Amygdala (tissue), 56 donors: ENCODE measurements at regions not wholly inside any gene's neighbourhood (a gene's known extent, or its start where the extent isn't known, plus 50 kb on each side); places are given as distances from the start of the nearest gene placed in this dataset.
A peak's percentile ranks its signal among the peaks of the same experiment; 100 is the strongest.
"Not testable (repeated sequence)": the region's sequence is repeated elsewhere in the genome, so short reads cannot be mapped to it uniquely, and the experiment has no call there.

Experiments
- DNase-seq, 56 donors: peaks; one replicate each; lab custom pipeline; 2025; lab: John Stamatoyannopoulos, UW

DNA sequence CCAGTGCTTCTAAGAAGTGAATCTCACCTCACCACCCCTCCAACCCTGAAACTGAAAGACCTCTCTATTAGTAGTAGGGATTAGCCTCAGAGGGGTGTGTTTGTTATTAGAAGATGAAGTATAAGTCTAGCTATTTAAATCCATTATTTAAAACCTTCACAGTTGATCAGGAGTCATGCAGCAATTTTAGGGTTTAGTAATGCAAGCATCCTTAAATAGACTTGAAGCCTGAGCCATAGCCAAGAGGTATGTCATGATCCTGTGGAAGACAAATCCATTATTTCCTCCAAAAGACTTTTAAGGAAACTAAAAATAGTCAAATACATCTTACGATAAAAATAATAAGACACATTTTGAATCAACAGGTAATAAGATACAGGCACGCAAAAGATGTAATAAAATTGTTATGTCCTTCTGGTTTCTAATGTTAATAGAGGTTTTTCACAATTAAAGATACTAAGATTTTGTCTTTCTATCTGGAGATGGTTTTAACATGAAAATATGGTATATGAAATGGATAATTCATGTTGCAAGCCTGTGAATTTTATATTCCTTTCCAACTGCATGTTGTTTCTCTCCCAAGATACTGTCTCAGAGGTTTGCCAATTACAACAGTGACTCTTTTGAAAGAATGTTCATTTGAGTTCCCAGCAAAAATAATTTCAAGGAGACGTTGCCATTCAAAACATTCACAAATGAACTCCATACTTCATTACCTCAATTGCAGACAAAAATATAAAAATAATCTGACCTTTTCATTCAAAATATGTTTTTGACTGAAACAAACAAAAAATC is 68.0 kb downstream of the LUZP4 start:
- DNase-seq = no peak

DNA sequence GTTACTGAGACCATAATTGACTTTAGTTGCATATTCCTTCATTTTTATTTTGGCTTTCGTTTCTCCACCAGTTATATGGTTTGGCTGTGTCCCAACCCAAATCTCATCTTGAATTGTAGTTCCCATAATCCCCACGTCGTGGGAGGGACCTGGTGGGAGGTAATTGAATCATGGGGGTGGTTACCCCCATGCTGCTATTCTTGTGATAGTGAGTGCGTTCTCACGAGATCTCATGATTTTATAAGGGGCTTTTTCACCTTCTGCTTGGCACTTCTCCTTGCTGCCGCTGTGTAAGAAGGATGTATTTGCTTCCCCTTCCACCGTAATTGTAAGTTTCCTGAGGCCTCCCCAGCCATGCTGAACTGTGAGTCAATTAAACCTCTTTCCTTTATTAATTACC is 70.0 kb downstream of the LUZP4 start:
- not testable (repeated sequence) for DNase-seq

DNA sequence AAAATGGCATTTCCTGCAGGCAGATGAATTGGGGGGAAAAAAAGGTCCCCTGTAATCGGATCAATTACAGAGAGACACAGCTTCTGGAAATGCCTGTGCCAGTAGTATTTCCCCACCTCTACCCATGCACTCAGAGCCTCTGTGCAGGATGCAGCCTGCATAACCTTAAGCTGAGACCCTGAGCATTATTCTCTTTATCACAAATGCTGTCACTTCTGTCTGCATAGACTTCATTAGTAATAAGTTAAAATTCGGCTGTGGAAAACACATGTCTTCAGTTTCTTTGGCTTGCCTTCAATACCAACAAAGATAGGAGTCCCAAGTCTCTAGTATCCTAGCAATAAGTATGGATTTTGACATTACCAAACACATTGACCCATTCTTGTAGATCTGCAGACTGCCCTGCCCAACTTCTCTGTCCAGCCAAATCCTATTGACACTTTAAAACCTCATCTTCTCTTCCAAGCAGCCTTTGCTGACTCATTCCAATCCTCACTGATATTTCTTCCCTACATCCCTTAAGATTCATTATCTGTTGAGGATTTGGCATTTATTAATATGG is 70.8 kb downstream of the LUZP4 start:
- no peak for DNase-seq

DNA sequence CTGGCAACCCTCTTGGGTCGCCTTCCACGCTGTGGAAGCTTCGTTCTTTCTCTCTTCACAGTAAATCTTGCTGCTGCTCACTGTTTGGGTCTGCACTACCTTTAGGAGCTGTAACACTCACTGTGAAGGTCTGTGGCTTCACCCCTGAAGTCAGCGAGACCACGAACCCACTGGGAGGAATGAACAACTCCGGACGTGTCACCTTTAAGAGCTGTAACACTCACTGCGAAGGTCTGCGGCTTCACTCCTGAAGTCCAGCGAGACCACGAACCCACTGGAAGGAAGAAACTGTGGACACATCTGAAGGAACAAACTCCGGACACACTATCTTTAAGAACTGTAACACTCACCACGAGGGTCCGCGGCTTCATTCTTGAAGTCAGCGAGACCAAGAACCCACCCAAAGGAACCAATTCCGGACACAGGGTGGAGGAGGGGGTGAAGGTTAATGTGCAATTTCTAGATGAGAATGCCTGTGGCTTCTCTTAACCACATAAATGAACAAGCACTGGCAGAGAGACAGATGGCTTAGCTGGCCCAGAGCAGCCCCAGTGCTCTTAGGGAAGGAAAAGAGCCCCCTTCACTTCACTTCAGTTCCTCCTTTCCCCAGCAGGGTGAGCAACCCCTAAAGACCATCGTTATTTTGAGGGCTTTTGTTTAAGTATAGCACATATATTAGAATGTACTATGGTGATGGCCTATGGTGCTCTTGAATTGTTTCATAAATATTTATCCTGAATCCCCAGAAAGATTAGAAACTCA is 73.0 kb downstream of the LUZP4 start:
- DNase-seq = no peak

DNA sequence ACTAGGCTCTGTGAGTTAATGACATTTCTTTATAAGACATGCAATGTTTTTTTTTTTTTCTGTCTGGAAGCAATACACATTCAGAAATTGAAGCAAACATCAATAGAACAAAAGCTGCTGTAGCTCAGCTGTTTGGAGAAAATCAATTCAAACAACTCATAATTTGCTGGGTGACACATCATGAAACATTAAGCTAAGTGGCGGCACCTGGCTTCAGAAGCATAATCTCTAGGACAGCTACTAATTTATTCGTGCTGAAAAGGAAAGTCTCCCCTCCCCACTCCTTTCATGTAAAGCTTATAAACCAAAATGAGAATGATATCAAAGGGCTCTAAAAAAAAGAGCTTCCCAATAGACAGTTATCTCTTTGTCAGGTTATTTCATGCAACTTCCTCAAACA is 73.9 kb downstream of the LUZP4 start:
- DNase-seq = no peak

DNA sequence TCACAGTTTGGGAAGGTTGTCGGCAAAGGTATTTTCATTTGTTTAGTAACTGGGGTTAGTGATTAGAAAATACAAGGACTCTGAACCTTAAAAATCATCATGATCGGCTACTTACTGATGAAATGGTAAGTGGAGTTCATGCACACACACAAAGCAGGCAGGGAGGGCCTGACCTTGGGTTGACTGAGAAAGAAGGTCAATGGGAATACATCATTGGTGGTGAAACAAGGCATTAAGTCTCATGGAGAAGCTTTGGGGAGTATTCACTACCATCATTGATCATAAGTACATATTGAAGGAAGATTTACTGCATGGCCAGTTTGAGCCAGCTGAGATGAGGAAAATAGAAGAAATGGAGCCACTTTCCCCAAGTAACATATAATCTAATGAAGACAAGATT is 74.4 kb downstream of the LUZP4 start:
- no peak for DNase-seq

DNA sequence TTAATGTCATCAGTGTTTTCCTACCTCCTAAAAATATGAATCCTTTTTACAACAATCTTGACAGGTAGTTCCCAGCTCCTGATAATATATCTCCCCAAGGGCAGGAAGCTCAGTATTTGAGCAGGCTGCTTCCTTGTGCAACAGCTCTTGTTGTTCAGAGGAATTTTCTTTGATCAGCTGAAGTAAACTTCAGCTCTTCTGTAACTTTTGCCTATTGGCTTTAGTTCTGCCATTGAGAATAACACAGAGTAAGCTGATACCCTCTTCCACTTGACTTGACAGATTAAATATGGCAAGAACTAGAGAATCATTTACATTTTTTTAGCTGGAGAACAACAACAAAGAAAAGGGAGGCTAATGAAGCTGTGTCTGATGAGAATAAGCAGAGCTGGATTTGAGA is 75.2 kb downstream of the LUZP4 start:
- no peak for DNase-seq

DNA sequence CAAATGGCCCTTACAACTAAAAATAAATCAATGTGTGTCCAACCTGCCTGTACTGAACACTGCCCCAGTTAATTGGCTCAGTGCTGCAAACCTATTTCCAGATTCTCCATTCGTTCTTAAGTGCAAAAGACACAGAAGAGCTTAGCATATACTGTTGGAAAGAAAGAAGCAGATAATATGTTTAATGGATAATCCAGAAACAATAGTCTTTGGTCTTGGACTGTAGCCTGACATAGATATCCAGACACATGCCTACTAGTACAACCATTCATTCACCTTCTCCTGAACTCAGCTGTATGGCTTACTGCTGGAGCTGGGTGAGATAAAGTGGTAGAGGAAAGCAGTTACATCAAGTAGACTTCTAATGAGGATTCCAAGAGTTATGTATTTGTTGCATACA is 77.0 kb downstream of the LUZP4 start:
- DNase-seq = no peak

DNA sequence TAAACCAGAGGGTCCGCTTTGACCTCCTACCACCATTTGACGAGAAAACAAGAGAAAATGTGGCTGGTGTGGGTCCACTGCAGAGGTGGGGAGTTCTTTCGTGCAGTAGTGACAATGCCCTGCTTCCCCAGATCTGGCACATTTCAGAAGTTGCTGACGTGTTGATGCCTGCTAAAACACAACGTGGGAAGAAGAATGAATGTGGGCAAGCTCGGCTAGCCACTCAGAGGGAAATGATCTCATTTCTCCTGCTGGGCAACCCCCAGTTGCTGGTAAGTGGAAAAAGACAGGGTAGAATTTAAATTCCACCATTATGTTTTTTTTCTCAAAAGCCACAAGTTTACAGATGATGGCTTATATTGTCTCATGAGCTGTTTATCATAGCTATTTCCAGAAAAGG is 77.9 kb downstream of the LUZP4 start:
- peak in 19 of 56 donors; percentile 0 to 20 (median 1) for DNase-seq

DNA sequence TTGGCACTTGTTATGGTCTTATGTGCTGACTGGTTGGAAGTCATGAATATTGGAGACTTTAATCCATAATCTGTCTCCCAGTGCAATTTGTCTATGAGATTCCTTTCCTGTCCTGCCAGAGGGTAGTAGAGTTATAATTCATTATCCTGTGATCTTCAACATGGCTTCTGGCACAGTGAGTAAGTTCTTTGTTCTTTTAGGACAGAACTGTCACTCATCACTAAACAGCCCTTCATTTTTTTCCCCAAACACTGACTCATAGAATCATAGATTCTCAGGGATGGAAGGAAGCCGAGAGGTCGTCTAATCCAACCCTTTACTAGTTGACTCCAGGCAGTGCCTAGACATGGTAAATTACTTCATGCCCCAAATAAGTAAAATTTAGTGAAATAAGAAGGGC is 78.4 kb downstream of the LUZP4 start:
- DNase-seq = peak in 4 of 56 donors; percentile 0 to 5 (median 3)

DNA sequence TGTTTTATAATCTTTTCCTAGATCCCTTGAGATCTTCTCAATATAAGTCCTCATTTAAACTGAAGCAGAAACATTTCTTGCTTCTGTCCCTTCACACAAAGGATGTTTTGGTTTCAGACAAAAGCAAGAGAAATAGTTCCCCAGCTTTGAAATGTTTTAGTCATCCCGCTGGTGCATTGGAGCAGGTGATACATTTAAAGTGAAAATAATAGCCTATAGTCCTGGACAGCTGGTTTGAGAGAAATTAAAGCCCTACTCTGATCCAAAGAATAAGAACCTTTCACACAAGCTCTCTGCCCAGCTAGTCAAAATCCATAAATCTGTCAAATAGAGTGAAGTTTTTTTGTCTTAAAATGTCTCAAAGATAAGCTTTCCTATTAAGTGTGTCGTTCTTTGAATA is 79.4 kb downstream of the LUZP4 start:
- DNase-seq = no peak

DNA sequence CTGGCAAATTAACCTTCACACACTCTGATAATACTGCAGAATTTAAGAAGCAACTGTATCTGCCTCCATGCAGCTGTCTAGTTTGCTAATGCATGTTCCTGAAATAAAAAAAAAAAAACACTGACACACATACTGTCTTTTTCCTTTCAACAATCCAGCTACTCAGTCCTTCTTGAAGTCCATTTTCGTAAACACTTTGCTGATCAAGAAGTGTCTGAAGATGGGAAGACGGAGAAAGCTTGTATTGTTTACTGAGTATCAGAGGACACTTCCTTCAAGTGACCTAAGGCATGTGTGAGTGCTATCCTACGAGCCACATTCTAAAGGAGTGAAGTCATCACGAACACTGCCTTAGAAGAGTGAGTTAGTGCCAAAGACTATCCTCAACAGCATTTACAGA is 82.6 kb downstream of the LUZP4 start:
- no peak for DNase-seq

DNA sequence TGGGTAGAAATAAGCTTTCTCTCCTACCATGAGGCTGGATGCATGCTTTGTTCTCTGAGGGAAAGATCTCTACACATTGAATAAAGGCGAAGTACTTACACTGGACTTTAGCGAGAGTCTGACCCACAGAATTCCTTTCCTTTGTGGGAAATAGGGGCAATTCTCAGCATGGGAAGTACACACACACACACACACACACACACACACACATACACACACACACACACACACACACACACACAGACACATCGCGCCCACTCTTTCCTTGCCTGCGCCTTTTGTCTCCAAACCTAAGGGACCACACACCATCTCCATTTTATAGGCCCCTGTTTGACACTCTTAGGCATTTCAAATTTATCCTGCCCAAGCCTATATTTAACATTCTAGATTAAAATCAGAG is 83.8 kb downstream of the LUZP4 start:
- no peak for DNase-seq

DNA sequence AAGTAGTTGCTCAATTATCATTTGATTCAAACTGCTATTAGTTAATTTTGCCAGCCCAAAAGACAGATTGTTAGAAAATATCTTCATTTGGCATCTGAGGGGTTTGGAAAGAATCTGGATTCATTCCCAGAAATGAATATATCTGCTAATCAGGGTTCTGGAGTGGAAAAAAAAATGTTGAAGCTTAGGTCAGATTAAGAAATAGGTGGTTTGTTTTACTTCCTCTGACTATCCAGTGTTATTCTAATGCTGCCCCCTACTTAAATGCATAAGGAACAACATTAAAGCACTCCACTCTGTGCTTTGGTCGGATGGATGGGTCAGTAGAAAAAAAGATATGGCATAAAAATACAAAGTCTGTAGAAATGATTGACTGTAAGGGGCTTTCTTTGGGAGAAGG is 89.0 kb downstream of the LUZP4 start:
- DNase-seq = no peak

DNA sequence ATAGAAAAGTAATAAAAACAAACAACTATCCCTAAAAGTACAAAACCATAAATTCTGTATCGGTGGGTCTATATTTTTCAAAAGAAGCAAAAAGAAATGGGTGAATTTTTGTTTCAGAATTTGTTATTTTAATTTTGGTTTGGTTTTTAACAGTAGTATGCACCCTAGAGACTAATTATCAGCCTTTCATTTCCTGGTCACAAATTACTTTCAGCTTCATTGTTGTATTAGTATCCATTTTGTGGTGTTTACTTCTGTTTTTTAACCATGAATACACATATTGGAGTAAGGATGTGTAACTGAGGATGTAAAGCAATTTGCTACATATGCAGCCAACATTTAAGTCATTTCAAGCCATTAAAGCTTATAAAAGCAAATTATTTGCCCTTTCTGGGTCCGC is 97.8 kb downstream of the LUZP4 start:
- no peak for DNase-seq

DNA sequence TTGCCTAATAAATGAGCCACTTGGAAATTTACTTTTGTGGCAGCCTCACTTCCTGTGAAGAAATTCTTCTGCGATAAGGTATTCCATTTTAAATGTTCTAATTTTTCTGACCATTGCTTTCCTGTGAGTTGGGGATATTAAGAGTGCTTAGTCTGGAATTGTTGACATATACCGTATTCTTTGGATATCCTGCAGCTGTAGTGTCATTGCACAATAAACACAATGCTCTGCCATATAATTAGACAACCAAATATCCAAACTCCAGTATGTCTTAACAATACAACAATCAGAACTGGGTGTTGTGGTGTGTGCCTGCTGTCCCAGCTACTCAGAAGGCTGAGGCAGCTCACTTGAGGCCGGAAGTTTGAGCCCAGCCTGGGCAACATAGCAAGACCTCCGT is 99.4 kb downstream of the LUZP4 start:
- no peak for DNase-seq

DNA sequence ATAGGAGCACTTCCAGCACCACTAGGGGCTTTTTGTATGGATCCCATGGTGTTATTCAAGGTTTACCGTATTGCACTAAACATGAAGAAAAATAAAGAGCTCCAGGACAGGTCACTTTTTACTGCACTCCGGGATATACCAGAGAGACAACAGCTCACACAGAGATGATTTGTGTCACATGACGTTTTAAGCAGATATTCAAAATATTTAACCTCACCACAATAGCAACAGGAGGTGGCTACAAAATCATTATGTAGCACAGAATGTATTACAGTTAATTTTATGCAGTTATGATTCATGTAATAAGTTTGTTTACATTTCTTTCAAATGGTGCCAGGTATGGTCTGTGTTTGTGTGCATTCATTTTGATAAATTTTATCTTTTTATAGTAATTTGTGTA is 100.6 kb downstream of the LUZP4 start:
- no peak for DNase-seq

DNA sequence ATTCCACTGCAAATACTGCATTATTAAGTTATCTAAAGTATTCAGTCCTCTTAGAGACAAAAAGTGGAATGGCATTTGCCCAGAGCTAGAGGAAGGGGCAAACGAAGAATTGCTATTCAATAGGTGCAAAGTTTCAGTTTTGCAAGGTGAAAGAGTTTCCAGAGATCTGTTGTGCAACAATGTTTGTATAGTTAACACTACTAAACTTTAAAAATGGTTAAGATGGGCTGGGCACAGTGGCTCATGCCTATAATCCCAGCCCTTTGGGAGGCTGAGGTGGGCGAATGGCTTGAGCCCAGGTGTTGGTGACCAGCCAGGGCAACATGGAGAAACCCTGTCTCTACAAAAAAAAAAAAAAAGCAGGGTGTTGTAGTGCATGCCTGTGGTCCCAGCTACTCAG is 102.5 kb downstream of the LUZP4 start:
- DNase-seq = no peak

DNA sequence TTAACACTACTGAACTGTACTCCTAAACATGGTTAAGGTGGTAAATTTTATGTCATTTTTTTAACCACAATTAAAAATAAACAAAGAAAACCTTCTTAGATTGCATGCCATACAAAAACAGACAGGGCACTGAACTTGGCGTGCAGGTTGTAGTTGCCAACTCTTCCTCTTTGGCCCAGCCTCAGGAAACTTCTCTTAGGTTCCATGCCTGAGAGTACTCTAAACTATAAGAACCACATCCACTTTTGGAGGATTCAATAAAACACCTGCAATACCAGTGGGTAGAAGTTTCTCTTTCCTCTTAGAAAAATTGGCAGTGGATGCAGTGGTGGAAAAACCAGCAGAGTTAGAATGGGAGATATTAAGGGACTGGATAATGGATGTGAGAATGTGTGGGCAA is 103.4 kb downstream of the LUZP4 start:
- DNase-seq = no peak

DNA sequence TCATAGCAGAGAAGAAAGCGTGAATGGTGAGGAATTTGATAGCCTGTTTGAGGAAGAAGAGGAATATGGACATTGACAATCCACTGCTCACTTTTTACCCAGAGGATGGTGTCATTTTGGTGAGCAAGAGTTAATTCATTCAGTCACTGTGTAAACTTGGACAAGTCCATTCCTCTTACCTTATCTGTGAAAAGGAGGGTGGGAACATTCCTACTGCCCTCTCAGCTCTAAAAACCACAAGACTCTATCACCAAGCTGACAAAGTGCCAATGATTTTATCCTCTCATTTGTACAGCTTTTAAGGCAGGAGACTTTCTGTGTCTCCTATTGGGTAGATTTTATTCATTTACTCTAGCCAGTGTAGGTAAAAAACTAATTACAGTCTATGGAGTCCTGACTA is 103.8 kb downstream of the LUZP4 start:
- DNase-seq = no peak

DNA sequence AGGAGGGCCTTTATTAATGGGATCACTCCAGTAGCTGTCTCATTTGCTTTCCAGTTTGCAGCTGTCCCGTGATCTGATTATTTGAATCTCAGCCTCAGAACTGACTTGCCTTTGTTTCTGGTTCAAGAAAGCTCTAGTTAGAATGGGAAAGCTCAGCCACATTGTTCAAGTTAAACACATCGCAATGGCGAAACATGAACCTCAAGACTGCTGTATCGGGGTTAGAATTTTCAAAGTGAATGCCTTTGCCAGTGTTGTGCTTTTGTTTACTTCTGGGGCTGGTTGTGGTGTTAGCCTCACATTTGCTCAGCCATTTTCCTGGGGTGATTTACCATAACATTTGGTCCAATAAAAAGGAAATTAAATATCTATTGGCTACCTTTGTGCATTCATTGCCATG is 105.3 kb downstream of the LUZP4 start:
- peak in 6 of 56 donors; percentile 0 to 6 (median 3) for DNase-seq

DNA sequence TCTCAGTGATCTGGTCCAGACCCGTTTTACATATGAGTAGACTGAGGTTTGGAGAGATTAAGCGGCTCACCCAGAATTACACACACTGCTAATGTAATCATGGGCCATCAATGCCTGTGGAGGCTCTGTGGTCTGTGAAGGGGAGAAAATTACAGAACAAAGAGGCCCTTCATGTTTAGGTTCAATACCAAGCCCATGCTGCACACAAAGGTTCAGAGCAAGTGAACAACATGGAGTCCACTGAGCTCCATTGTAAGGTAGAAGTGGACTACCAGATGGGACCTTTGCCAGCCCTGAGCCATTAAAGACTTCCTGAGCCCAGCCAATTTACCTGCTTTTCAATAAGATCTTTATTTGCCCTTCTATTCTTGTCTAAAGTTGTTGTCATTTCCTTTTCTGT is 109.8 kb downstream of the LUZP4 start:
- DNase-seq = peak in 1 of 56 donors; percentile 1
